Lung (tissue), 11 donors: ENCODE measurements at regions not wholly inside any gene's neighbourhood (a gene's known extent, or its start where the extent isn't known, plus 50 kb on each side); places are given as distances from the start of the nearest gene placed in this dataset.

Source experiments
- ATAC-seq: fragments of 200-7000 bp; cut with Tn5 transposase; one replicate; pipeline ENCODE4 v1.9.1; 2020; ENCODE audit warnings: moderate number of reproducible peaks; ENCODE audit not compliant: insufficient read depth, low FRiP score
- DNase-seq, 3 donors: peaks; one replicate each; pipeline ENCODE4 v3.0.0-alpha.2; 2013 to 2017
- H3K27ac ChIP-seq, 2 donors: one replicate each; pipeline ENCODE4 v1.5.1; 2013; ENCODE audit warnings: mild to moderate bottlenecking in 2 of 2, moderate library complexity in 2 of 2, control low read depth in 1 of 2, inconsistent platforms in 1 of 2, low read depth in 1 of 2, low read length in 1 of 2
- H3K27me3 ChIP-seq, 3 donors: one replicate each; pipeline ENCODE4 v1.5.1; 2013; ENCODE audit warnings: low read length in 2 of 3; ENCODE audit not compliant: control insufficient read depth in 3 of 3, insufficient read depth in 3 of 3
- H3K36me3 ChIP-seq, 4 donors: one replicate each; pipeline ENCODE4 v1.5.1; 2013; ENCODE audit warnings: low read length in 4 of 4, mild to moderate bottlenecking in 1 of 4, moderate library complexity in 1 of 4; ENCODE audit not compliant: control insufficient read depth in 4 of 4, insufficient read depth in 4 of 4
- H3K4me1 ChIP-seq, 5 donors: one replicate each; pipeline ENCODE4 v1.5.1; 2013; ENCODE audit warnings: low read length in 5 of 5, mild to moderate bottlenecking in 2 of 5, moderate library complexity in 1 of 5; ENCODE audit not compliant: control insufficient read depth in 5 of 5, insufficient read depth in 5 of 5
- H3K4me3 ChIP-seq: one replicate; pipeline ENCODE4 v1.5.1; 2013; ENCODE audit warnings: mild to moderate bottlenecking, control low read depth, moderate library complexity
- H3K9ac ChIP-seq, 2 donors: one replicate each; pipeline ENCODE4 v1.5.1; 2013; ENCODE audit warnings: low read length in 2 of 2, control low read depth in 1 of 2; ENCODE audit not compliant: insufficient read depth in 1 of 2
- H3K9me3 ChIP-seq, 4 donors: one replicate each; pipeline ENCODE4 v1.5.1; 2013; ENCODE audit warnings: low read length in 3 of 4, mild to moderate bottlenecking in 1 of 4, moderate library complexity in 1 of 4; ENCODE audit not compliant: control insufficient read depth in 4 of 4, insufficient read depth in 3 of 4
- WGBS, 2 donors: extraction: QIAGEN DNeasy Blood & Tissue Kit; methylation state at CpG; one replicate each; pipeline ENCODE4 v1.1.7; 2013; 5-methylcytosine and 5-hydroxymethylcytosine counted together
- TF ChIP-seq, protein P1 (sequence below): IDR thresholded peaks from 2 replicates; pipeline ENCODE4 v1.5.1; 2012; ENCODE audit warnings: mild to moderate bottlenecking; ENCODE audit errors: control extremely low read depth, extremely low read depth
- donor health status: control.
- donor health status: control.
- donor health status: Bipolar disorder and iron deficiency.
- donor health status: healthy.
- donor health status: DM: yes; HTN: yes; CAD: no.

GRCh38 chr14:94679937-94680861 is 68.0 kb downstream of the SERPINA3 start:
- Histone ChIP-seq H3K9ac (no peak overlapping the region), H3K9me3 (no peaks in the 10 kb centered on the region), H3K4me3 (no peak overlapping the region), H3K27me3 (no peaks in the 10 kb centered on the region), H3K36me3 (no peaks in the 10 kb centered on the region), H3K4me1 (peaks cover 0 to 7% (median 0%) of the 10 kb centered on the region in 5 donors), H3K27ac (no peak overlapping the region)
- TF ChIP-seq, protein P1, sequence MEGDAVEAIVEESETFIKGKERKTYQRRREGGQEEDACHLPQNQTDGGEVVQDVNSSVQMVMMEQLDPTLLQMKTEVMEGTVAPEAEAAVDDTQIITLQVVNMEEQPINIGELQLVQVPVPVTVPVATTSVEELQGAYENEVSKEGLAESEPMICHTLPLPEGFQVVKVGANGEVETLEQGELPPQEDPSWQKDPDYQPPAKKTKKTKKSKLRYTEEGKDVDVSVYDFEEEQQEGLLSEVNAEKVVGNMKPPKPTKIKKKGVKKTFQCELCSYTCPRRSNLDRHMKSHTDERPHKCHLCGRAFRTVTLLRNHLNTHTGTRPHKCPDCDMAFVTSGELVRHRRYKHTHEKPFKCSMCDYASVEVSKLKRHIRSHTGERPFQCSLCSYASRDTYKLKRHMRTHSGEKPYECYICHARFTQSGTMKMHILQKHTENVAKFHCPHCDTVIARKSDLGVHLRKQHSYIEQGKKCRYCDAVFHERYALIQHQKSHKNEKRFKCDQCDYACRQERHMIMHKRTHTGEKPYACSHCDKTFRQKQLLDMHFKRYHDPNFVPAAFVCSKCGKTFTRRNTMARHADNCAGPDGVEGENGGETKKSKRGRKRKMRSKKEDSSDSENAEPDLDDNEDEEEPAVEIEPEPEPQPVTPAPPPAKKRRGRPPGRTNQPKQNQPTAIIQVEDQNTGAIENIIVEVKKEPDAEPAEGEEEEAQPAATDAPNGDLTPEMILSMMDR = no peak
- no peak for DNase-seq
- WGBS, 2 donors = 82 to 86% methylated on average over 19 of the region's 19 CpGs
- no peak for ATAC-seq

DNA sequence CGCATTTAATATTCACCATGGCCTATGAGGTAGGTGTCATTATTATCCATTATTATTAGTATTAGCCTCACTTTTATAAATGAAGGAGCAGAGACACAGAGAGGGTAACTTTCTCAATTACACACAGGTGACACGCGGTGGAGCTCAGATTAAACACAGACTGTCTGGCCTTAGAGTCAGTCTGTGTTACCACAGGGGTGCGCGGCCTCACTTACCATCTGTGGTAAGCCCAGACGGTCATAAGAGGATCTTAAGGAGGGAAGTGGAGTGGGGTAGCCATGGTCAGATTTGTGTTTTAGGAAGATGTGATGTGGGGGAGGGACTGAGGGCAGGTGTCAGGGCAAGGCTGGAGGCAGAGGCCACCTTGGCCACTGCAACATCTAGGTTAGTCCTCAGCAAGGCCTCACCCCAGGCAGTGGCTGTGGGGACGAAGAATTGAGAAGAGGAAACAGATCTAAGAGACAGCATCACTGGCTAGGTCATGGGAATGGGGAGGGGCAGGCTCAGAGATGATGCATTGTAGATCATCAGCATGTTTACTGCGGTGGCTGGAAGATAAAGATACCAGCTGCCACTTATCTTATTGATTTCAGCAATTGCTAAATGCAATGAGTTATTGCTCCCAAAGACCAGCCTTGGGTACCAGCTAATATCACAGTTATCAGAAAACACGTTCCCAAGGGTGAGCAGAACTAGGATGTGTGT is 67.1 kb downstream of the SERPINA3 start:
- ATAC-seq = no peak
- H3K36me3 ChIP-seq = no peaks in the 10 kb centered on the region
- H3K4me3 ChIP-seq = no peak overlapping the region
- peak in 2 of 3 donors; percentile 22 to 41 for DNase-seq
- WGBS, 2 donors = 80 to 85% methylated on average over 9 of the region's 9 CpGs
- H3K27me3 ChIP-seq = no peaks in the 10 kb centered on the region
- TF ChIP-seq, protein P1 = no peak
- H3K9me3 ChIP-seq = no peaks in the 10 kb centered on the region
- no peak overlapping the region for H3K27ac ChIP-seq
- H3K4me1 ChIP-seq = peaks cover 0 to 7% (median 0%) of the 10 kb centered on the region in 5 donors
- no peak overlapping the region for H3K9ac ChIP-seq

DNA sequence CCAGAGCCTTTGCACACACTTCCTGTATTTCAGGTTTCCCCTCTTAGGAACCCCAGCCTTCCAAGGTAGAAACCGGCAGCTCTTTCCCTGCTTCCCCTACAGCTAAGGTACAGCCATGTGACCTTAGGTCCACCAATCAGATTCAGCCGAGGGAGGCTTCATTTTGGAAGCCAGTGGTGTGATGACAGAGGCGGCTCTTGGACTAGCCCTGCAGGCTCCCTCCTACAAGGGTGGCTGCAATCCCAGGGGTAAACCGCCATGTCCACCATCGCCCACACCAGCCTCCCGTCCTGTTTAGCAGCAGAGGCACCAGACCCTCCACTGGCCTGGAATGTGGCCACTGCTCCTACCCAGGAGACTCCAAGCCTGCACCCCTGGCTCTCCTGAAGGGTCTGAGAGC is 65.6 kb downstream of the SERPINA3 start:
- DNase-seq = no peak
- TF ChIP-seq, protein P1 = no peak

More for the DNA sequence above, 65.6 kb downstream of the SERPINA3 start:
- 74 to 79% methylated on average over 6 of the region's 6 CpGs for WGBS, 2 donors
- Histone ChIP-seq H3K36me3 (no peaks in the 10 kb centered on the region), H3K27me3 (no peaks in the 10 kb centered on the region), H3K4me3 (no peak overlapping the region), H3K27ac (no peak overlapping the region), H3K9ac (no peak overlapping the region), H3K4me1 (peaks cover 0 to 9% (median 0%) of the 10 kb centered on the region in 5 donors), H3K9me3 (no peaks in the 10 kb centered on the region)
- no peak for ATAC-seq
